ENCODE measurements at regions not wholly inside any gene's neighbourhood (a gene's known extent, or its start where the extent isn't known, plus 50 kb on each side); places are given as distances from the start of the nearest gene placed in this dataset.

DNA sequence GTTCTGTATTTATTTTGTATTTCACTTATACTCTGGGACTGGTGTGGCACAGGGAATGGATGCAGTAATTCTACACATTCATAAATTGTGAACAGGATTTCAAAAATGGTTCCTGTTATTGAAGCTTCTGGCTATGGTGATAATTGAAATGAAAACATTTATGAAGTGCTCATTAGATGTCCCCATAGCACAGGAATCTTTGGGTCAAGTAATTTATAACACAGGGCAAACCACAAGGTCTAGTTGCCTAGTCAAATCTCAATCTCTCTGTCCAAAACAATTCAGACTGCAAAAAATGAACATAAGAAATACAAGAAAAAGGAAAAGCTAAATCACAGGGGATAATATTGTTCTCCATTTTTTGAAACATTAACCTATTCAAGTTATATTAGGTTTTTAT lies 117.5 kb upstream of the PTPRG start:
- CTCF ChIA-PET = interaction anchor here (0.6 kb wide), 1 partner anchor 118 kb away, joined by 6 read pairs; no protein-coding TSS in a partner anchor
- no TSS peak for BruUV-seq (replicated peaks)
- TF ChIP-seq, protein P1, sequence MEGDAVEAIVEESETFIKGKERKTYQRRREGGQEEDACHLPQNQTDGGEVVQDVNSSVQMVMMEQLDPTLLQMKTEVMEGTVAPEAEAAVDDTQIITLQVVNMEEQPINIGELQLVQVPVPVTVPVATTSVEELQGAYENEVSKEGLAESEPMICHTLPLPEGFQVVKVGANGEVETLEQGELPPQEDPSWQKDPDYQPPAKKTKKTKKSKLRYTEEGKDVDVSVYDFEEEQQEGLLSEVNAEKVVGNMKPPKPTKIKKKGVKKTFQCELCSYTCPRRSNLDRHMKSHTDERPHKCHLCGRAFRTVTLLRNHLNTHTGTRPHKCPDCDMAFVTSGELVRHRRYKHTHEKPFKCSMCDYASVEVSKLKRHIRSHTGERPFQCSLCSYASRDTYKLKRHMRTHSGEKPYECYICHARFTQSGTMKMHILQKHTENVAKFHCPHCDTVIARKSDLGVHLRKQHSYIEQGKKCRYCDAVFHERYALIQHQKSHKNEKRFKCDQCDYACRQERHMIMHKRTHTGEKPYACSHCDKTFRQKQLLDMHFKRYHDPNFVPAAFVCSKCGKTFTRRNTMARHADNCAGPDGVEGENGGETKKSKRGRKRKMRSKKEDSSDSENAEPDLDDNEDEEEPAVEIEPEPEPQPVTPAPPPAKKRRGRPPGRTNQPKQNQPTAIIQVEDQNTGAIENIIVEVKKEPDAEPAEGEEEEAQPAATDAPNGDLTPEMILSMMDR (IDR thresholded peaks at IDR 0.05; ENCODE audit: insufficient read depth in 1 of 2, low read depth in 1 of 2, low read length in 1 of 2, severe bottlenecking in 1 of 2, unreplicated experiment in 1 of 2) = no peak

DNA sequence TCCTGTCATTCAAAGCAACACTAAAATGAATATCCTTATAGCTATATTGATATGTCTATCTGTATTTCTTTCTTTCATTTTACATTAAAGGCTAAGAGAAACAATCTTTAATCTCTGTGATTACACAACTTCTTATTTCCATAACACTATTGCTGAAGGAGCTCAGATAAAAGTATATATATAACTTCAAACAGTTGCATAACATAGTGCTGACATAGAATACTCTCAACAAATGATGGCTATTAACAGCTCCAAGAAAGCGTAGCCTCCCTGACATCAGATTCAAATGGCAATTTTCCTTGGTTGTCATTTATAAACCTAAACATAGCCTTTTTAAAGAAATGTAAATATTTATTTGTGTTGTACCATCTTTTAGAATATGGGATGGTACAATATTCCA lies 116.6 kb upstream of the PTPRG start:
- peaks cover 6% of the 10 kb centered on the region for H3K36me3 Mint-ChIP-seq (ENCODE audit: insufficient read depth, unreplicated experiment)
- H3K9me3 Mint-ChIP-seq (ENCODE audit: unreplicated experiment) = peaks cover 21% of the 10 kb centered on the region
- POLR2A ChIA-PET = no interaction called here
- H3K4me1 Mint-ChIP-seq (ENCODE audit: low read depth, unreplicated experiment) = peaks cover 21% of the 10 kb centered on the region
- H3K27me3 Mint-ChIP-seq (ENCODE audit: insufficient read depth, unreplicated experiment) = no peaks in the 10 kb centered on the region
- no peak overlapping the region for H3K27ac Mint-ChIP-seq (ENCODE audit: unreplicated experiment)
- BruUV-seq (replicated peaks) = no TSS peak
- TF ChIP-seq, protein P1 (IDR thresholded peaks at IDR 0.05; ENCODE audit: insufficient read depth in 1 of 2, low read depth in 1 of 2, low read length in 1 of 2, severe bottlenecking in 1 of 2, unreplicated experiment in 1 of 2) = no peak
- Histone ChIP-seq H3K36me3 (ENCODE audit: control insufficient read depth, insufficient read depth, low read length) (no peaks in the 10 kb centered on the region), H3K27me3 (replicated peaks; ENCODE audit: control insufficient read depth, insufficient read depth, low read length) (no peaks in the 10 kb centered on the region), H3K4me3 (ENCODE audit: low read depth, low read length) (no peak overlapping the region), H3K9me3 (no peaks in the 10 kb centered on the region), H3K4me1 (peaks cover 28% of the 10 kb centered on the region)
- intact Hi-C loops (cut with micrococcal nuclease; ENCODE audit: unreplicated experiment) = no loop called here
- CTCF ChIA-PET = no interaction called here
- no peak for DNase-seq
- no peak overlapping the region for H3K4me3 Mint-ChIP-seq (ENCODE audit: unreplicated experiment)

More for the DNA sequence above, 117.5 kb upstream of the PTPRG start:
- no peaks in the 10 kb centered on the region for H3K36me3 ChIP-seq (ENCODE audit: control insufficient read depth, insufficient read depth, low read length)
- no peak overlapping the region for H3K4me3 Mint-ChIP-seq (ENCODE audit: unreplicated experiment)
- peaks cover 16% of the 10 kb centered on the region for H3K4me1 Mint-ChIP-seq (ENCODE audit: low read depth, unreplicated experiment)
- no peaks in the 10 kb centered on the region for H3K36me3 Mint-ChIP-seq (ENCODE audit: insufficient read depth, unreplicated experiment)
- no peaks in the 10 kb centered on the region for H3K9me3 ChIP-seq
- no peak for DNase-seq
- intact Hi-C loops (cut with micrococcal nuclease; ENCODE audit: unreplicated experiment) = no loop called here
- peaks cover 15% of the 10 kb centered on the region for H3K9me3 Mint-ChIP-seq (ENCODE audit: unreplicated experiment)
- no peak overlapping the region for H3K4me3 ChIP-seq (ENCODE audit: low read depth, low read length)
- H3K27ac Mint-ChIP-seq (ENCODE audit: unreplicated experiment) = no peak overlapping the region
- no peaks in the 10 kb centered on the region for H3K27me3 Mint-ChIP-seq (ENCODE audit: insufficient read depth, unreplicated experiment)
- H3K27me3 ChIP-seq (replicated peaks; ENCODE audit: control insufficient read depth, insufficient read depth, low read length) = no peaks in the 10 kb centered on the region
- peaks cover 28% of the 10 kb centered on the region for H3K4me1 ChIP-seq
- POLR2A ChIA-PET = no interaction called here

DNA sequence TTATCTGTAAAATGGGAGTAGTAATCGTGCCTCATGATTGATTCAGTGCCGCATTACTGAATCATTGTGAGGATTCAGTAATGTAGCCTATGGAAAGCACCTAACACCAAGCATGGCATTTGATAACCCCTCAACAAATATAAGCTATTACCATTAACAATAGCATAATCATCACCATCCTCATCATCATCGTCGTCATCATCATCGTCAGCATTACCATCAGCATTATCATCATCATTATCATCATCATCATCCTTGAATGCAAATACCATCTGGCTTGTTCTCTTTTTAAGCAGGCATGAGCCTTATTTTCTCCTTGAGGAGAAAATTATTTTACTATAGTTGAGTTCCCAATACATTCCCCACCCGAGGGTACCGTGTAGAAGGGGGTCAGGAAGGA lies 115.4 kb upstream of the PTPRG start:
- Histone ChIP-seq H3K4me3 (ENCODE audit: low read depth, low read length) (no peak overlapping the region), H3K9me3 (no peaks in the 10 kb centered on the region), H3K27me3 (replicated peaks; ENCODE audit: control insufficient read depth, insufficient read depth, low read length) (no peaks in the 10 kb centered on the region), H3K4me1 (peaks cover 28% of the 10 kb centered on the region), H3K36me3 (ENCODE audit: control insufficient read depth, insufficient read depth, low read length) (no peaks in the 10 kb centered on the region)
- intact Hi-C loops (cut with micrococcal nuclease; ENCODE audit: unreplicated experiment) = no loop called here
- Mint-ChIP-seq H3K27ac (ENCODE audit: unreplicated experiment) (no peak overlapping the region), H3K9me3 (ENCODE audit: unreplicated experiment) (peaks cover 24% of the 10 kb centered on the region), H3K4me3 (ENCODE audit: unreplicated experiment) (no peak overlapping the region), H3K4me1 (ENCODE audit: low read depth, unreplicated experiment) (peaks cover 33% of the 10 kb centered on the region), H3K36me3 (ENCODE audit: insufficient read depth, unreplicated experiment) (peaks cover 8% of the 10 kb centered on the region), H3K27me3 (ENCODE audit: insufficient read depth, unreplicated experiment) (no peaks in the 10 kb centered on the region)
- POLR2A ChIA-PET = no interaction called here
- DNase-seq = no peak
- TF ChIP-seq, protein P1 (IDR thresholded peaks at IDR 0.05; ENCODE audit: insufficient read depth in 1 of 2, low read depth in 1 of 2, low read length in 1 of 2, severe bottlenecking in 1 of 2, unreplicated experiment in 1 of 2) = no peak
- CTCF ChIA-PET = no interaction called here
- no TSS peak for BruUV-seq (replicated peaks)
